Endothelial cell of umbilical vein (primary cell): ENCODE measurements at regions not wholly inside any gene's neighbourhood (a gene's known extent, or its start where the extent isn't known, plus 50 kb on each side); places are given as distances from the start of the nearest gene placed in this dataset.

Source experiments
- BruUV-seq: library from RNA; stranded (reverse); fragments of 400-500 nt; replicated peaks from 2 replicates; lab custom pipeline; 2021; lab: Mats Ljungman, UMichigan
- CTCF ChIA-PET: fragments of 300-600, 350-600 bp; sonication (Branson Sonifier 250); formaldehyde crosslinking; loops from one replicate; lab custom pipeline; 2021; ENCODE audit warnings: antibody characterized with exemption, inconsistent platforms; lab: Charles Lee
- POLR2A ChIA-PET: fragments of 300-600, 350-600 bp; sonication (Branson Sonifier 250); formaldehyde crosslinking; loops from one replicate; lab custom pipeline; 2021; ENCODE audit warnings: antibody characterized with exemption, inconsistent platforms; lab: Charles Lee
- DNase-seq: peaks from one replicate; pipeline ENCODE4 v3.0.0-alpha.2; 2011; ENCODE audit warnings: low read depth, low spot score
- FAIRE-seq: peaks from 2 replicates; lab custom pipeline; 2011; peaks lifted over from hg19 to GRCh38; lab: Jason Lieb, UNC
- H2AFZ ChIP-seq: 2 replicates; pipeline ENCODE4 v1.6.0; 2012; ENCODE audit warnings: low read depth, low read length, control low read depth, inconsistent platforms
- H3K27ac ChIP-seq: 2 replicates; pipeline ENCODE4 v1.5.1; 2011; ENCODE audit warnings: low read depth, mild to moderate bottlenecking, control low read depth, low read length, moderate library complexity; ENCODE audit not compliant: insufficient read depth
- H3K27me3 ChIP-seq, 2 experiments: 2 replicates each; pipeline versions ENCODE4 v1.6.0 to v1.6.1; 2011; ENCODE audit warnings: low read length in 2 of 2, mixed read lengths in 1 of 2; ENCODE audit not compliant: control insufficient read depth in 2 of 2, insufficient read depth in 2 of 2
- H3K36me3 ChIP-seq, 2 experiments: 2 replicates in 1 of 2; 3 replicates in 1 of 2; pipeline ENCODE4 v1.5.1; 2011; ENCODE audit warnings: low read length in 2 of 2, mild to moderate bottlenecking in 1 of 2, moderate library complexity in 1 of 2; ENCODE audit not compliant: control insufficient read depth in 2 of 2, insufficient read depth in 2 of 2; ENCODE audit errors: extremely low read depth in 1 of 2
- H3K4me1 ChIP-seq: 3 replicates; pipeline ENCODE4 v1.5.1; 2011; ENCODE audit warnings: mild to moderate bottlenecking, low read length; ENCODE audit not compliant: control insufficient read depth, insufficient read depth; ENCODE audit errors: extremely low read depth
- H3K4me2 ChIP-seq: 2 replicates; pipeline ENCODE4 v1.6.1; 2011; ENCODE audit warnings: low read length, control low read depth, mixed read lengths; ENCODE audit not compliant: insufficient read depth
- H3K4me3 ChIP-seq, 3 experiments: fragments of 200-600 bp in 1 of 3; sonication (generic), shearing (Covaris generic) in 1 of 3; replicated peaks in 1 of 3; 2 replicates each; pipeline ENCODE4 v1.5.1; 2011 to 2016; ENCODE audit warnings: control low read depth in 3 of 3, low read length in 3 of 3, mild to moderate bottlenecking in 2 of 3, inconsistent platforms in 1 of 3, low read depth in 1 of 3, moderate library complexity in 1 of 3; ENCODE audit not compliant: insufficient read depth in 1 of 3
- H3K79me2 ChIP-seq: 2 replicates; pipeline ENCODE4 v1.6.0; 2012; ENCODE audit warnings: low read length, inconsistent platforms; ENCODE audit not compliant: control insufficient read depth, insufficient read depth
- H3K9ac ChIP-seq: replicated peaks from 2 replicates; pipeline ENCODE3; 2011; ENCODE audit warnings: low read length, control low read depth; ENCODE audit not compliant: insufficient read depth; ENCODE audit errors: extremely low read depth
- H3K9me1 ChIP-seq: replicated peaks from 3 replicates; pipeline ENCODE4 v1.6.0; 2011; ENCODE audit warnings: mild to moderate bottlenecking, low read length; ENCODE audit not compliant: control insufficient read depth, insufficient read depth; ENCODE audit errors: extremely low read depth
- H3K9me3 ChIP-seq: replicated peaks from 2 replicates; pipeline ENCODE4 v1.5.1; 2012; ENCODE audit warnings: low read length, inconsistent platforms; ENCODE audit not compliant: control insufficient read depth, insufficient read depth
- H4K20me1 ChIP-seq: replicated peaks from 2 replicates; pipeline ENCODE3; 2011; ENCODE audit warnings: mild to moderate bottlenecking, low read length; ENCODE audit not compliant: control insufficient read depth, insufficient read depth; ENCODE audit errors: extremely low read depth
- EZH2 ChIP-seq: IDR thresholded peaks from 2 replicates; pipeline ENCODE4 v1.6.1; 2012; ENCODE audit warnings: borderline replicate concordance, low read depth, mild to moderate bottlenecking, moderate library complexity, low read length, inconsistent platforms; ENCODE audit not compliant: severe bottlenecking
- FOS ChIP-seq: IDR thresholded peaks from 2 replicates; pipeline ENCODE4 v1.6.1; 2011; ENCODE audit warnings: mild to moderate bottlenecking, low read length, moderate library complexity, borderline replicate concordance; ENCODE audit not compliant: insufficient read depth
- POLR2A ChIP-seq: IDR thresholded peaks from 2 replicates; pipeline ENCODE4 v1.6.1; 2012; ENCODE audit warnings: low read depth, mild to moderate bottlenecking, control low read depth, low read length
- dilution Hi-C: fragments of 300-500 bp; cut with MboI; formaldehyde crosslinking; loops from one replicate; pipeline ENCODE4 v1.15.0; 2019; ENCODE audit warnings: low sequenced_read_pairs; ENCODE audit not compliant: extremely low pct_ligation_motif_present
- intact Hi-C: fragments of 100-400 bp; cut with micrococcal nuclease; formaldehyde crosslinking; loops from one replicate; pipeline ENCODE4 v1.10.0; 2022
- TF ChIP-seq, protein P1 (sequence below): IDR thresholded peaks from 2 replicates; pipeline ENCODE4 v1.6.1; 2011; ENCODE audit not compliant: insufficient read depth, insufficient read length

DNA sequence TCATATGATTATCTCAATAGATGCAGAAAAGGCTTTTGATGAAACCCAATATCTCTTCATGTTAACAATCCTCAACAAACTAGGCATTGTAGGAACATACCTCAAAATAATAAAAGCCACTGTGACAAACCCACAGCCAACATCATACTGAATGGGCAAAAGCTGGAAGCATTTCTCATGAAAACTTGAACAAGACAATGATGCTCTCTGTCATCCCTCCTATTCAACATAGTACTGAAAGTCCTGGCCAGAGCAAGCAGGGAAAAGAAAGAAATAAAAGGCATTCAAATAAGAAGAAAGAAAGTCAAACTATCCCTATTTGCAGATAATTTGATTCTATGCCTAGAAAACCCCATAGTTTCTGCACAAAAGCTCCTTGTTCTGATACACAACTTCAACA, 999.2 kb upstream of the GOT2 start:
- no TSS peak for BruUV-seq

DNA sequence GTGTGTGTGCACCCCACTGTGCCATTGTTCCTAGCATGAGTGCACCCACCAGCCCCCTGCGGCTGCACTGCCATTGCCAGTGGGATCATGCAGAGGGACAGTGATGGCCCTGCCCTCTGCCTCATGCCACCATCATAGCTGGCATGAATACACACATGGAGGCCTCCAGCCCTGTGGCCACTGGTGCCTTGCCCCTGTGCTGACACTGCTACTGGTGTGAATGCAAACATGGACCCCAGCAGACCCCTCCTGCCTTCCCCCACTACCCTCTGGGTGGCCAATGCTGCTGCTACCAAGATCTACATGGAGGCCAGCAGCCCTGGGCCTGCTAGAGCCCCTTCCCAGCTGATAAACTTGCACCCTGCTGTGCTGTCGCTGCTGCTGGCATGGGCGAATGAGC, 995.5 kb upstream of the GOT2 start:
- Histone ChIP-seq H4K20me1 (no peaks in the 10 kb centered on the region), H2AFZ (no peak overlapping the region), H3K9me3 (no peaks in the 10 kb centered on the region), H3K27me3 (no peaks in the 10 kb centered on the region), H3K9ac (no peak overlapping the region), H3K4me2 (no peak overlapping the region), H3K4me3 (no peak overlapping the region), H3K4me1 (no peaks in the 10 kb centered on the region), H3K27ac (no peak overlapping the region), H3K9me1 (no peaks in the 10 kb centered on the region), H3K79me2 (no peaks in the 10 kb centered on the region), H3K36me3 (no peaks in the 10 kb centered on the region)
- BruUV-seq, result no TSS peak
- ChIA-PET POLR2A (no interaction called here), CTCF (no interaction called here)
- FAIRE-seq (no peak), DNase-seq (no peak)
- TF ChIP-seq, protein P1, sequence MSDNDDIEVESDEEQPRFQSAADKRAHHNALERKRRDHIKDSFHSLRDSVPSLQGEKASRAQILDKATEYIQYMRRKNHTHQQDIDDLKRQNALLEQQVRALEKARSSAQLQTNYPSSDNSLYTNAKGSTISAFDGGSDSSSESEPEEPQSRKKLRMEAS, result no peak
- TF ChIP-seq FOS (no peak), EZH2 (no peak)
- dilution Hi-C loops (no loop called here), intact Hi-C loops (no loop called here)

More for the DNA sequence above, 999.2 kb upstream of the GOT2 start:
- dilution Hi-C loops (no loop called here), intact Hi-C loops (no loop called here)
- TF ChIP-seq, protein P1, result no peak
- TF ChIP-seq EZH2 (no peak), POLR2A (no peak), FOS (no peak)
- Histone ChIP-seq H3K9ac (no peak overlapping the region), H3K4me1 (no peaks in the 10 kb centered on the region), H3K27ac (no peak overlapping the region), H3K9me1 (no peaks in the 10 kb centered on the region), H3K27me3 (no peaks in the 10 kb centered on the region), H3K4me3 (no peak overlapping the region), H3K9me3 (no peaks in the 10 kb centered on the region), H3K79me2 (no peaks in the 10 kb centered on the region), H3K36me3 (no peaks in the 10 kb centered on the region), H4K20me1 (no peaks in the 10 kb centered on the region), H3K4me2 (no peak overlapping the region), H2AFZ (no peak overlapping the region)
- POLR2A ChIA-PET, result no interaction called here
- CTCF ChIA-PET, result interaction anchor here (0.6 kb wide), 1 partner anchor 32 kb away, joined by 3 read pairs; no protein-coding TSS in a partner anchor
- no peak for DNase-seq
- FAIRE-seq, result no peak
